ENCODE measurements at regions not wholly inside any gene's neighbourhood (a gene's known extent, or its start where the extent isn't known, plus 50 kb on each side); places are given as distances from the start of the nearest gene placed in this dataset.

GRCh38 chr3:84175449-84175848 lies 783.3 kb upstream of the CADM2 start:
- DNase-seq (ENCODE audit: extremely low read depth in 1 of 4, low spot score in 3 of 4) (no peak), ATAC-seq (no peak), FAIRE-seq (no peak)
- no peaks in the 10 kb centered on the region for H3K4me1 ChIP-seq (replicated peaks in 1 of 2; ENCODE audit: control insufficient read depth in 2 of 2, insufficient read depth in 2 of 2, low read length in 2 of 2)
- no peaks in the 10 kb centered on the region for H3K9me1 ChIP-seq (ENCODE audit: control insufficient read depth, insufficient read depth, low read length)
- in situ Hi-C loops (cut with MboI) (no loop called here), intact Hi-C loops (cut with micrococcal nuclease) (no loop called here)
- H3K27ac ChIP-seq (ENCODE audit: extremely low read depth, low read depth, low read length), result no peak overlapping the region
- H3K9me3 ChIP-seq (replicated peaks; ENCODE audit: control insufficient read depth, insufficient read depth, low read depth, low read length), result peaks cover 2% of the 10 kb centered on the region; the same call in 1 of the 2 replicates
- H4K20me1 ChIP-seq (replicated peaks; ENCODE audit: control insufficient read depth, insufficient read depth, low read length), result no peaks in the 10 kb centered on the region
- TF ChIP-seq TAF15 (IDR thresholded peaks at IDR 0.05; ENCODE audit: low read depth, low read length) (no peak), RCOR1 (IDR thresholded peaks at IDR 0.05; ENCODE audit: borderline replicate concordance in 1 of 2, low read depth in 2 of 2, low read length in 2 of 2) (no peak), TARDBP (IDR thresholded peaks at IDR 0.05) (no peak), IFI16 (CRISPR knock-in tag; IDR thresholded peaks at IDR 0.05) (no peak)
- ChIA-PET POLR2A (no interaction called here), CTCF (ENCODE audit: low intra/inter-chr PET ratio) (no interaction called here)
- no TSS peak for BruUV-seq (replicated peaks)
- H3K9ac ChIP-seq (ENCODE audit: insufficient read depth in 1 of 2, low read depth in 2 of 2, low read length in 2 of 2), result no peak overlapping the region
- no peak overlapping the region for H2AFZ ChIP-seq (ENCODE audit: low read depth, low read length)
- H3K79me2 ChIP-seq (ENCODE audit: control insufficient read depth, insufficient read depth, low read length), result no peaks in the 10 kb centered on the region
- no peak overlapping the region for H3K4me3 ChIP-seq
- H3K36me3 ChIP-seq (ENCODE audit: control insufficient read depth, insufficient read depth, low read length), result no peaks in the 10 kb centered on the region
- no peaks in the 10 kb centered on the region for H3K27me3 ChIP-seq (ENCODE audit: control insufficient read depth in 2 of 2, insufficient read depth in 2 of 2, low read length in 2 of 2)
- 5% methylated on average over 5 of the region's 5 CpGs for WGBS (ENCODE audit: insufficient coverage, low coverage, missing lambda C conversion rate)
- H3K4me2 ChIP-seq (ENCODE audit: insufficient read depth, low read length), result no peak overlapping the region

GRCh38 chr3:84184937-84185336 lies 773.9 kb upstream of the CADM2 start:
- no peak overlapping the region for H3K4me3 ChIP-seq
- no peak overlapping the region for H3K4me2 ChIP-seq (ENCODE audit: insufficient read depth, low read length)
- H3K36me3 ChIP-seq (ENCODE audit: control insufficient read depth, insufficient read depth, low read length), result no peaks in the 10 kb centered on the region
- no peaks in the 10 kb centered on the region for H4K20me1 ChIP-seq (replicated peaks; ENCODE audit: control insufficient read depth, insufficient read depth, low read length)
- BruUV-seq (replicated peaks), result no TSS peak
- H3K27ac ChIP-seq (ENCODE audit: extremely low read depth, low read depth, low read length), result no peak overlapping the region
- no peaks in the 10 kb centered on the region for H3K79me2 ChIP-seq (ENCODE audit: control insufficient read depth, insufficient read depth, low read length)
- in situ Hi-C loops (cut with MboI) (no loop called here), intact Hi-C loops (cut with micrococcal nuclease) (no loop called here)
- no peaks in the 10 kb centered on the region for H3K4me1 ChIP-seq (replicated peaks in 1 of 2; ENCODE audit: control insufficient read depth in 2 of 2, insufficient read depth in 2 of 2, low read length in 2 of 2)
- H3K9ac ChIP-seq (ENCODE audit: insufficient read depth in 1 of 2, low read depth in 2 of 2, low read length in 2 of 2), result no peak overlapping the region
- FAIRE-seq (no peak), DNase-seq (ENCODE audit: extremely low read depth in 1 of 4, low spot score in 3 of 4) (no peak), ATAC-seq (no peak)
- H2AFZ ChIP-seq (ENCODE audit: low read depth, low read length), result no peak overlapping the region
- H3K9me3 ChIP-seq (replicated peaks; ENCODE audit: control insufficient read depth, insufficient read depth, low read depth, low read length), result no peaks in the 10 kb centered on the region
- TF ChIP-seq NFIC (IDR thresholded peaks at IDR 0.05) (peak; percentile 85), GATAD2B (IDR thresholded peaks at IDR 0.05; ENCODE audit: borderline replicate concordance) (no peak)
- H3K27me3 ChIP-seq (ENCODE audit: control insufficient read depth in 2 of 2, insufficient read depth in 2 of 2, low read length in 2 of 2), result no peaks in the 10 kb centered on the region
- 0% methylated on average over 2 of the region's 2 CpGs for WGBS (ENCODE audit: insufficient coverage, low coverage, missing lambda C conversion rate)
- ChIA-PET POLR2A (no interaction called here), CTCF (ENCODE audit: low intra/inter-chr PET ratio) (no interaction called here)
- H3K9me1 ChIP-seq (ENCODE audit: control insufficient read depth, insufficient read depth, low read length), result no peaks in the 10 kb centered on the region

Measured in K562 (cell line).